BJ (cell line): ENCODE measurements at regions not wholly inside any gene's neighbourhood (a gene's known extent, or its start where the extent isn't known, plus 50 kb on each side); places are given as distances from the start of the nearest gene placed in this dataset.
"Not testable (repeated sequence)": the region's sequence is repeated elsewhere in the genome, so short reads cannot be mapped to it uniquely, and the experiment has no call there.

Experiments
- CTCF ChIA-PET: fragments of 350-600 bp; formaldehyde crosslinking; extraction: SDS; loops from one replicate; lab custom pipeline; 2021; ENCODE audit warnings: antibody characterized with exemption, inconsistent platforms; lab: Yijun Ruan, JAX
- POLR2A ChIA-PET: fragments of 300-600 bp; sonication (Branson Sonifier 250); formaldehyde crosslinking; extraction: SDS; loops from one replicate; lab custom pipeline; 2021; ENCODE audit warnings: antibody characterized with exemption; lab: Charles Lee
- DNase-seq: peaks from one replicate; pipeline ENCODE4 v3.0.0-alpha.2; 2011; ENCODE audit warnings: low read depth
- H3K27me3 ChIP-seq: 2 replicates; pipeline ENCODE4 v1.6.0; 2011; ENCODE audit warnings: low read length; ENCODE audit not compliant: control insufficient read depth, insufficient read depth
- H3K36me3 ChIP-seq: 2 replicates; pipeline ENCODE4 v1.5.1; 2011; ENCODE audit warnings: low read length; ENCODE audit not compliant: control insufficient read depth, insufficient read depth
- H3K4me3 ChIP-seq: 2 replicates; pipeline ENCODE4 v1.5.1; 2011; ENCODE audit warnings: low read depth, mild to moderate bottlenecking, control low read depth, low read length
- TF ChIP-seq, protein P1 (sequence below): IDR thresholded peaks from 2 replicates; pipeline ENCODE4 v1.5.1; 2011; ENCODE audit warnings: low read depth, mild to moderate bottlenecking, control low read depth, inconsistent platforms, low read length, moderate library complexity; ENCODE audit not compliant: insufficient read depth

DNA sequence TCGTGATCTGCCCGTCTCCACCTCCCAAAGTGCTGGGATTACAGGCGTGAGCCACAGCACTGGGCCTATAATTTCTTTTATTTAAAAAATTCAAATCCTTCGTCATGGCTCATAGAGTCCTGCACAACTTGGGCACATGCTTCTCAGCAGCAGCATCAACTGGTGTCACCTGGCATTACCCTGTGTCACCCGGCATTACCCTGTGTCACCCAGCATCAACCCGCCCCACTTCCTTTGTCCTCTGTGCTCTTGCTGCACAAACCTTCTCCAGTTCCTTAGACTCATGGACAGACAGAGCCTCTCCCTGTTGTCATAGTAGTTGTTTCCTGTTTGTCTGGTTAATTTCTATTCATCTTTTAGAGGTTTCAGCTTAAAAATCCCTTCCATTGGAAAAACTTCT lies 121.2 kb upstream of the SERBP1 start:
- CTCF ChIA-PET, result interaction anchor here (1.4 to 3.1 kb wide), 4 partner anchors 10 to 208 kb away, joined by 3 to 19 read pairs (median 10); no protein-coding TSS in a partner anchor
- no peak for DNase-seq
- Histone ChIP-seq H3K4me3 (no peak overlapping the region), H3K36me3 (no peaks in the 10 kb centered on the region), H3K27me3 (no peaks in the 10 kb centered on the region)
- TF ChIP-seq, protein P1, sequence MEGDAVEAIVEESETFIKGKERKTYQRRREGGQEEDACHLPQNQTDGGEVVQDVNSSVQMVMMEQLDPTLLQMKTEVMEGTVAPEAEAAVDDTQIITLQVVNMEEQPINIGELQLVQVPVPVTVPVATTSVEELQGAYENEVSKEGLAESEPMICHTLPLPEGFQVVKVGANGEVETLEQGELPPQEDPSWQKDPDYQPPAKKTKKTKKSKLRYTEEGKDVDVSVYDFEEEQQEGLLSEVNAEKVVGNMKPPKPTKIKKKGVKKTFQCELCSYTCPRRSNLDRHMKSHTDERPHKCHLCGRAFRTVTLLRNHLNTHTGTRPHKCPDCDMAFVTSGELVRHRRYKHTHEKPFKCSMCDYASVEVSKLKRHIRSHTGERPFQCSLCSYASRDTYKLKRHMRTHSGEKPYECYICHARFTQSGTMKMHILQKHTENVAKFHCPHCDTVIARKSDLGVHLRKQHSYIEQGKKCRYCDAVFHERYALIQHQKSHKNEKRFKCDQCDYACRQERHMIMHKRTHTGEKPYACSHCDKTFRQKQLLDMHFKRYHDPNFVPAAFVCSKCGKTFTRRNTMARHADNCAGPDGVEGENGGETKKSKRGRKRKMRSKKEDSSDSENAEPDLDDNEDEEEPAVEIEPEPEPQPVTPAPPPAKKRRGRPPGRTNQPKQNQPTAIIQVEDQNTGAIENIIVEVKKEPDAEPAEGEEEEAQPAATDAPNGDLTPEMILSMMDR, result no peak
- POLR2A ChIA-PET, result no interaction called here

DNA sequence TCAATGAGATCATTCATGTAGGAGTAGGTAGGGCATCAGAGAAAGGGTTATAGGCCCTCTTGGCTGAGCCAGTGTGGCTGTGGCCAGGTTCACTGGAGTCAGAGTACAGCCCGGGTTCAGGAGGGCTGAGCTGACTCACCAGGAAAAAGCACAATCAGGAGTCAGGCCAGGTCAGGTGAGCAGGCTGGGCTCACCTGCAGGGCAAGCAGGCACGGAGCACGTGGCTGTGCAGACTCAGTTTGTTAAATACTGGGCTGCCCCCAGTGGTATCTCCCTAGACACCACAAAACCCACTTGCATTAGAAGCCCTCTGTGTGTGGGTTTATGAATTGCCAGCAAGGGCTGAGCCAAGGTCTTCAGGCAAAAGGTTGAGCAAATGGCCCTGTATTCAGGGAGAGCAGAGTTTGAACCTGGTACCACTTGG lies 122.1 kb upstream of the SERBP1 start:
- H3K36me3 ChIP-seq, result no peaks in the 10 kb centered on the region
- no peak overlapping the region for H3K4me3 ChIP-seq
- TF ChIP-seq, protein P1, result no peak
- no peaks in the 10 kb centered on the region for H3K27me3 ChIP-seq
- ChIA-PET POLR2A (no interaction called here), CTCF (interaction anchor here (1.4 to 3.1 kb wide), 4 partner anchors 9 to 207 kb away, joined by 3 to 19 read pairs (median 10); no protein-coding TSS in a partner anchor)
- DNase-seq, result no peak

DNA sequence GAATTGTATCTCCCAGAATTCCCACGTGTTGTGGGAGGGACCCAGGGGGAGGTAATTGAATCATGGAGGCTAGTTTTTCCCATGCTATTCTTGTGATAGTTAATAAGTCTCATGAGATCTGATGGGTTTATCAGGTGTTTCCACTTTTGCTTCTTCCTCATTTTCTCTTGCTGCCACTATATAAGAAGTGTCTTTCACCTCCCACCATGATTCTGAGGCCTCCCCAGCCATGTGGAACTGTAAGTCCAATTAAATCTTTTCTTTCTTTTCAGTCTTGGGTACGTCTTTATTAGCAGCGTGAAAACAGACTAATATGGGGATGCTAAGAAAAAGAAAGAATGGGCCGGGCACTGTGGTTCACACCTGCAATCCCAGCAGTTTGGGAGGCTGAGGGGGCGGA lies 124.0 kb upstream of the SERBP1 start:
- DNase-seq, H3K4me3 ChIP-seq, H3K36me3 ChIP-seq, H3K27me3 ChIP-seq, POLR2A ChIA-PET: not testable (repeated sequence)
- CTCF ChIA-PET, result interaction anchor here (1.1 to 3.1 kb wide), 2 partner anchors 9 to 205 kb away, joined by 5 to 19 read pairs; no protein-coding TSS in a partner anchor

- TF ChIP-seq, protein P1, result no peak
- no peak overlapping the region for H3K4me3 ChIP-seq
- ChIA-PET POLR2A (no interaction called here), CTCF (interaction anchor here (0.9 to 7.8 kb wide), 4 partner anchors 11 to 204 kb away, joined by 3 to 93 read pairs (median 16); no protein-coding TSS in a partner anchor)
- no peaks in the 10 kb centered on the region for H3K27me3 ChIP-seq
- H3K36me3 ChIP-seq, result no peaks in the 10 kb centered on the region
- DNase-seq, result no peak
Observed at GRCh38 chr1:67555461-67556296, 125.5 kb upstream of the SERBP1 start.

DNA sequence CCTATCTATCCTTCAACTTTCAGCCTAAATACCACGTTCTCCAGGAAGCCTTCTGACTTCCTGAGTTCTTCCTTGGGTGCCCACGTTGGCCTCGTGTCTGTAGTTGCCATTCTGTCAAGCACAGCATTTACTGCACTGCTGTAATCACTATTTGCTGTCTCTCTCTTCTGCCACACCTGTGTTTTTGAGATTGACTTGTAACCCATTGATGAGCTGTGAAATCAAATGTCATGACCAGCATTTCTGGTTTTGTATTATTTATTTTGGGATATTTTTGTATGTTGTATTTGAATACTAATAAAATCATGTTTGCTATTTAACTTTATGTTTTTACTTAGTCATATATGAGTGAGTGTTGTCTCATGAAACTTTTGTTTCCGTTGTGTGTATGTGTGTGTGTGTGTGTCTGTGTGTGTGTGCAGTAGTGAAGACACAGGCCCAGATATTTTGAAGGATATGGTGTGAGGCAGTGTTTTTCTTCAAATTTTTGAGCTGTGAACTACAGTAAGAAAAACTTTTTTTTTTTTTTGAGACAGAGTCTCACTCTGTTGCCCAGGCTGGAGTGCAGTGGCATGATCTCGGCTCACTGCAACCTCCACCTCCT lies 126.2 kb upstream of the SERBP1 start:
- CTCF ChIA-PET, result interaction anchor here (0.9 to 7.8 kb wide), 3 partner anchors 16 to 203 kb away, joined by 3 to 93 read pairs (median 26); no protein-coding TSS in a partner anchor
- no peak for DNase-seq
- POLR2A ChIA-PET, result interaction anchor here (0.6 to 0.7 kb wide), 2 partner anchors 129 to 130 kb away, joined by 3 read pairs; no protein-coding TSS in a partner anchor

More for the DNA sequence above, 126.2 kb upstream of the SERBP1 start:
- TF ChIP-seq, protein P1, result no peak
- Histone ChIP-seq H3K4me3 (no peak overlapping the region), H3K36me3 (no peaks in the 10 kb centered on the region), H3K27me3 (no peaks in the 10 kb centered on the region)
